DMS114 treated with DMSO at 0.1 percent for 48 hours (cell line): ENCODE measurements at regions not wholly inside any gene's neighbourhood (a gene's known extent, or its start where the extent isn't known, plus 50 kb on each side); places are given as distances from the start of the nearest gene placed in this dataset.

Experiments used
- DNase-seq: peaks from one replicate; lab custom pipeline; 2025; ENCODE audit not compliant: unreplicated experiment; lab: John Stamatoyannopoulos, UW

- no peak for DNase-seq
Measured at GRCh38 chr21:35850542-35851103, 209.7 kb downstream of the SETD4 start.

GRCh38 chr21:35850029-35850428 is 210.3 kb downstream of the SETD4 start:
- DNase-seq, result no peak

GRCh38 chr21:35849144-35849543 is 211.2 kb downstream of the SETD4 start:
- no peak for DNase-seq

- no peak for DNase-seq
Measured at GRCh38 chr21:35843911-35844667, 216.2 kb downstream of the SETD4 start.

- no peak for DNase-seq
Measured at GRCh38 chr21:35840949-35841348, 219.4 kb downstream of the SETD4 start.

GRCh38 chr21:35840197-35840799 is 220.0 kb downstream of the SETD4 start:
- peak; percentile 50 for DNase-seq

GRCh38 chr21:35838987-35839763 is 221.2 kb downstream of the SETD4 start:
- DNase-seq, result no peak

GRCh38 chr21:35838350-35838749 is 222.0 kb downstream of the SETD4 start:
- no peak for DNase-seq

- DNase-seq, result no peak
Measured at GRCh38 chr21:35833991-35834390, 226.3 kb downstream of the SETD4 start.

- DNase-seq, result no peak
Measured at GRCh38 chr21:35833388-35833787, 226.9 kb downstream of the SETD4 start.

- DNase-seq, result no peak
Measured at GRCh38 chr21:35831230-35831629, 229.1 kb downstream of the SETD4 start.

- no peak for DNase-seq
Measured at GRCh38 chr21:35829067-35829466, 231.3 kb downstream of the SETD4 start.

GRCh38 chr21:35828161-35828560 is 232.2 kb downstream of the SETD4 start:
- DNase-seq, result no peak

- no peak for DNase-seq
Measured at GRCh38 chr21:35827004-35827403, 233.3 kb downstream of the SETD4 start.

- DNase-seq, result no peak
Measured at GRCh38 chr21:35825370-35826353, 234.7 kb downstream of the SETD4 start.

- no peak for DNase-seq
Measured at GRCh38 chr21:35824136-35824535, 236.2 kb downstream of the SETD4 start.

- no peak for DNase-seq
Measured at GRCh38 chr21:35819134-35819533, 241.2 kb downstream of the SETD4 start.

GRCh38 chr21:35818597-35818996 is 241.7 kb downstream of the SETD4 start:
- no peak for DNase-seq

- DNase-seq, result no peak
Measured at GRCh38 chr21:35814858-35815619, 245.3 kb downstream of the SETD4 start.

- no peak for DNase-seq
Measured at GRCh38 chr21:35812679-35813078, 247.6 kb downstream of the SETD4 start.
